Hematopoietic multipotent progenitor cell treated with erythropoietin and hydrocortisone succinate and interleukin-3 and kit ligand, for 4 days (in vitro differentiated cells): ENCODE measurements at regions not wholly inside any gene's neighbourhood (a gene's known extent, or its start where the extent isn't known, plus 50 kb on each side); places are given as distances from the start of the nearest gene placed in this dataset.
"Not testable (repeated sequence)": the region's sequence is repeated elsewhere in the genome, so short reads cannot be mapped to it uniquely, and the experiment has no call there.

Source experiments
- DNase-seq: peaks from one replicate; pipeline ENCODE4 v3.0.0-alpha.2; 2015

- DNase-seq = no peak
Observed at GRCh38 chr2:23021311-23022120, 363.5 kb upstream of the KLHL29 start.

- DNase-seq = no peak
Observed at GRCh38 chr2:23023722-23024121, 361.3 kb upstream of the KLHL29 start.

- DNase-seq = no peak
Observed at GRCh38 chr2:23026671-23027070, 358.3 kb upstream of the KLHL29 start.

GRCh38 chr2:23027396-23027795 is 357.6 kb upstream of the KLHL29 start:
- DNase-seq = no peak

GRCh38 chr2:23028106-23028505 is 356.9 kb upstream of the KLHL29 start:
- no peak for DNase-seq

- no peak for DNase-seq
Observed at GRCh38 chr2:23029111-23029510, 355.9 kb upstream of the KLHL29 start.

DNA sequence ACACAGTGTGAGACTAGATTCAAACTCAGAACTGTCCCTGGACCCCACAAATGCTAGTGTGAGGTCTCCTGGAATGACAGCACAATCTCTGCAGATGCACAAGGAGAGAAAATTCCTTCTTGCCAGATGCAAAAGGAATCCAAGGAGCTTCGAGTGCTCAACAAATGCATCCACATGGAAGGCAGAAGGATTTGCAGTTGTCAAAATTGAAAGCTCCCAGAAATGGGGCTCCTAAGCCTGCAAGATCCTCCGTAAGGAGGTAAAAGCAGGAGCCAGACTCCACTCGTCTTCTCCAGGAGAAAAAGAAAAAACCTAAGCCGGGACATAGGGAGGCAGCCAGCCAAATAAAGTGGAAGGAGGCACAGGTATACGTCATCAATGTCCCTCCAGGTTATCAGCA is 355.0 kb upstream of the KLHL29 start:
- no peak for DNase-seq

- DNase-seq = no peak
Observed at GRCh38 chr2:23034996-23035395, 350.0 kb upstream of the KLHL29 start.

- no peak for DNase-seq
Observed at GRCh38 chr2:23036629-23037028, 348.4 kb upstream of the KLHL29 start.

GRCh38 chr2:23037596-23037995 is 347.4 kb upstream of the KLHL29 start:
- no peak for DNase-seq

GRCh38 chr2:23041443-23041842 is 343.5 kb upstream of the KLHL29 start:
- DNase-seq = no peak

GRCh38 chr2:23042216-23042906 is 342.6 kb upstream of the KLHL29 start:
- DNase-seq = no peak

DNA sequence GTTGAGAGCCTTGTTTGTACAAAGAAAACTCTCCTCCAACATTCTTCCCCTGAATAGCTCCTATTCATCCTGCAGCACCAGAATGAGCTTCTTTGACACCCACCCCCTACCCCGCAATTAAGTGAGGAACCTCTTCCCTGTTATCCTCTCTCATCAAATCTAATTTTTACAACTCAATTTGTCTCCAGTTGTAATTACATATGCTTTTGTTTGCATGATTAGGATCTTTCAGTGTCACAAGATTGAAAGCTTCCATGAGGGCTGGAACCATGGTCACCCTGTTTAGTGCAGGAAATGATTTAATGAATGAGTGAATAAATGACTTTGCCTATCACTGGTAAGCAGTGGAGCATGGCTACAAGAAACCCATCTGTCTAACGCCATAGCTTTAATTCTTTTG is 334.6 kb upstream of the KLHL29 start:
- DNase-seq = no peak

DNA sequence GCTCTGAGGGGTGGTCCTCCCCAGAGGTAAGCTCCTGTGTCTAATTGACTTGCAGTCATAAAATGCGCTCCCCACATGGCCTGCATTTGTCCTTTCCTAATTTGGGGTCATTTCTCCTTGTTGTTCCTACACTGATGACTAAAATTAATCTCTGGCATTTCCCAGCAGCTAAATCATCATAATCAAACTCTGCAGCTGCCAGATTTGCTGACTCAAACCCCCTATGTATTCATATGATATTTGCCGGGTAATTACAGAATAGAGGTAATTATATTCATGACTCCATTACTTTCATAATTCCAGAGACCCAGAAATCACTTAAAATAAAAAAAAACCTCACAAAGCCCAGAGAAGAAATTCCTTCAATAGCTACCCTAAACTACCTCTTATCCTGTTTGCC is 331.4 kb upstream of the KLHL29 start:
- no peak for DNase-seq

DNA sequence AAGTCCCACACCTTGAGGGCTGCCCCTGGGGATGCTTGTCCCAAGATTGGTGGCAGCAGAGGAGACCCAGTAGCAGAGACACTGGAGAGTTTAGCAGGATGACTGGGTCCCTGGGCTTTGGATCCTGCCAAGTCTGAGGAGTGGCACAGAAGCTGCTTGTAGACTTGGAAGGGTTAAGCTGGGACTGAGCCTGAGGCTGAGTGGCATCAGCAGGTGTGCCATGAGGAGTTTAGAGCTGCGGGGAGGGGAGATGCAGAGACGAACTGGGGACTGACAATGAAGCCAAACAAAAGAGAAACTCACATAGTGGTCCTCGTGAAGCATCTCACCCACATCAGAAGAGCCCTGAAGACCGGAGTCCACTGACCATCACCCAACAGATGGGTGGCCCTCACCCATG is 329.7 kb upstream of the KLHL29 start:
- DNase-seq = no peak

GRCh38 chr2:23056846-23057245 is 328.1 kb upstream of the KLHL29 start:
- DNase-seq = not testable (repeated sequence)

DNA sequence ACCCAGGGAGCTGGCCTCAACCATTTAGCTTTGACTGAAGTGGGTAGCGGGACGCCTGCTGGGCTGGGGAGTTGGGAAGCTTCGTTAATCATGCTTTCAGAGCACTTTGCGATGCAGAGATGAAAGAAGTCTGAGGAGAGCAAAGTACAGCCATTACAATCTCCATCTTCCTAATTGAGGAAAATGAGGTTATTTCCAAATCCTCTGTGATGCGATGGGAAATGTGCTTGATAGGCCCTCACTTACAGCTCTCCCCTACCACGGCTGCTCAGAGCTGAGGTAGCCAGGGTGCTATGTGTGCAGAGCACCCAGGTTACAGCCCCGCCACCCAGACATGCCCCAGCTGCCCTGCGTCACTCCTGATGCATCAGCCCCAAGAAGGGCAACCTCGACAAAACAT is 326.5 kb upstream of the KLHL29 start:
- DNase-seq = no peak

GRCh38 chr2:23065210-23065609 is 319.8 kb upstream of the KLHL29 start:
- no peak for DNase-seq

- no peak for DNase-seq
Observed at GRCh38 chr2:23065936-23066335, 319.0 kb upstream of the KLHL29 start.

DNA sequence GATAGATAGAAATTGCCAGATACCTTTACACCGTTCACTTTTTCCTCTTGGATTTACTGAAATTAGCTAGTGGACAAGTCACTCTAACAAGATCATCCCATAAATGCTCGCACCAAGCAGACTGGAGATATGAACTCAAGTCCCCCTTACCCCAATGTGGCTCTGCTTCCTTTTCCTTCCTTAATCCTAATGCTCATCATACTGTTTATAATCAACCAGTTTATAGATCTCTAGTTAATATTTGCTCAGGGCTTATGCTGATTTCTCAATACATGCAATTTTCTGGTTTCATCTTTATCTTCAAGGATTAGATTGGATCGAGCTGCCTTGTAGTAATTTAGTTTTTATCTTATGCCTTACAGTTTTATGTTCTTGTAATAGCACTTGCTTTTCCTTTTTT is 318.3 kb upstream of the KLHL29 start:
- DNase-seq = no peak

DNA sequence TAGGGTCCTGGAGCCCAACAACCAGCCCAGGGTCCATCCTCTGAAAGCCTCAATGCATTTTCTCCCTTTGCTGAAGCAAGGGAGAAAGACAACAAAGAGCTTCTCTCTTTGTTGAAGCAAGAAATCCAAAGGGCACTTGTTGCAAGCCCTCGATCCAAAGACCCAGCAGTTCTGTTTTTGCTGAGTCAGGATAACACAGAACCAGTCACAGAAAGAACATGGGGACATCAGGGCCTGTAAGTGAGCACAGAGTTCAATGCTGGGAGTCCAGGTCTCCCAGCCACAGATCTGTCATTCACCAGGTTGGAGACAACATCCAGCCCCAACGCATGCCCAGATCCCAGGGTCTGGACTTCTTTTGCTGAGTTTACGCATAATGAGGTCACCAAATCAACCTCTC is 315.8 kb upstream of the KLHL29 start:
- DNase-seq = no peak

GRCh38 chr2:23069923-23070322 is 315.1 kb upstream of the KLHL29 start:
- DNase-seq = no peak

- DNase-seq = no peak
Observed at GRCh38 chr2:23073056-23073455, 311.9 kb upstream of the KLHL29 start.

- DNase-seq = no peak
Observed at GRCh38 chr2:23073671-23074070, 311.3 kb upstream of the KLHL29 start.

- no peak for DNase-seq
Observed at GRCh38 chr2:23077596-23077995, 307.4 kb upstream of the KLHL29 start.
